OCI-M1 (cell line): ENCODE measurements at regions not wholly inside any gene's neighbourhood (a gene's known extent, or its start where the extent isn't known, plus 50 kb on each side); places are given as distances from the start of the nearest gene placed in this dataset.

ENCODE experiments used
- DNase-seq: peaks from one replicate; lab custom pipeline; 2025; lab: John Stamatoyannopoulos, UW

GRCh38 chr6:11296449-11297375 is 64.2 kb upstream of the NEDD9 start:
- DNase-seq: no peak

GRCh38 chr6:11295969-11296368 is 63.5 kb upstream of the NEDD9 start:
- no peak for DNase-seq

- DNase-seq: peak; percentile 18
These were observed 61.8 kb upstream of the NEDD9 start for GRCh38 chr6:11294228-11294627.

GRCh38 chr6:11292594-11293236 is 60.2 kb upstream of the NEDD9 start:
- DNase-seq: no peak

GRCh38 chr6:11292091-11292490 is 59.6 kb upstream of the NEDD9 start:
- no peak for DNase-seq

- no peak for DNase-seq
These were observed 59.1 kb upstream of the NEDD9 start for GRCh38 chr6:11291582-11291981.

- no peak for DNase-seq
These were observed 57.6 kb upstream of the NEDD9 start for GRCh38 chr6:11290027-11290426.

- no peak for DNase-seq
These were observed 55.6 kb upstream of the NEDD9 start for GRCh38 chr6:11288065-11288464.

GRCh38 chr6:11284996-11285395 is 52.5 kb upstream of the NEDD9 start:
- no peak for DNase-seq

- no peak for DNase-seq
These were observed 51.2 kb upstream of the NEDD9 start for GRCh38 chr6:11283629-11284028.

- DNase-seq: no peak
These were observed 50.4 kb upstream of the NEDD9 start for GRCh38 chr6:11282875-11283274.
